ENCODE measurements at regions not wholly inside any gene's neighbourhood (a gene's known extent, or its start where the extent isn't known, plus 50 kb on each side); places are given as distances from the start of the nearest gene placed in this dataset.

DNA sequence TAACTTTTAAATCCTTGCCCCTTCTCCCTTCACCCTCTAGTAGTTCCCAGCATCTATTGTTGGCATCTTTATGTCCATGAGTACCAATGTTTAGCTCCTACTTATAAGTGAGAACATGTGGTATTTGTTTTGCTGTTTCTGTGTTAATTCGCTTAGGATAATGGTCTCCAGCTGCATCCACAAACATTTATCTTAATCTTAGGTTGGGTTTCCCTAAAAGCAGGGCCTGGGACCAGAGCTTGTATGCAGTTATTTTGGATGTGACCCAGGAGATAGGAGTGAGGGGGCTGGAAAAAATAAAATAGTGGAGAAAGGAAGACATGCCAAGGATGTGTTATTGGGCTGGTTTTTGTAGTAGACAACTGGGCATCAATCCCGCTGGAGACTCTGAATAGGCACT, 571.8 kb downstream of the CCSER2 start:
- no peak overlapping the region for H2BK5ac ChIP-seq (ENCODE audit: insufficient read length, low read length)
- H3K79me1 ChIP-seq (ENCODE audit: insufficient read depth, low read depth, low read length, poor library complexity, severe bottlenecking): no peaks in the 10 kb centered on the region
- H2BK15ac ChIP-seq (ENCODE audit: low read depth, low read length): no peak overlapping the region
- no peak overlapping the region for H2BK20ac ChIP-seq (ENCODE audit: low read depth, low read length, poor library complexity, severe bottlenecking)
- Mint-ChIP-seq H3K9me3 (no peaks in the 10 kb centered on the region), H3K36me3 (ENCODE audit: insufficient read depth in 1 of 3, low read depth in 3 of 3) (no peaks in the 10 kb centered on the region), H3K27ac (no peak overlapping the region), H3K4me1 (peaks cover 0 to 4% of the 10 kb centered on the region in 2 experiments; a peak in 1 of 4 replicates), H3K27me3 (ENCODE audit: low read depth) (no peaks in the 10 kb centered on the region), H3K4me3 (no peak overlapping the region)
- no peak overlapping the region for H3K4me2 ChIP-seq (ENCODE audit: insufficient read depth, insufficient read length, low read length)
- no peak overlapping the region for H3K14ac ChIP-seq (ENCODE audit: insufficient read depth, low read length)
- TF ChIP-seq, protein P1, sequence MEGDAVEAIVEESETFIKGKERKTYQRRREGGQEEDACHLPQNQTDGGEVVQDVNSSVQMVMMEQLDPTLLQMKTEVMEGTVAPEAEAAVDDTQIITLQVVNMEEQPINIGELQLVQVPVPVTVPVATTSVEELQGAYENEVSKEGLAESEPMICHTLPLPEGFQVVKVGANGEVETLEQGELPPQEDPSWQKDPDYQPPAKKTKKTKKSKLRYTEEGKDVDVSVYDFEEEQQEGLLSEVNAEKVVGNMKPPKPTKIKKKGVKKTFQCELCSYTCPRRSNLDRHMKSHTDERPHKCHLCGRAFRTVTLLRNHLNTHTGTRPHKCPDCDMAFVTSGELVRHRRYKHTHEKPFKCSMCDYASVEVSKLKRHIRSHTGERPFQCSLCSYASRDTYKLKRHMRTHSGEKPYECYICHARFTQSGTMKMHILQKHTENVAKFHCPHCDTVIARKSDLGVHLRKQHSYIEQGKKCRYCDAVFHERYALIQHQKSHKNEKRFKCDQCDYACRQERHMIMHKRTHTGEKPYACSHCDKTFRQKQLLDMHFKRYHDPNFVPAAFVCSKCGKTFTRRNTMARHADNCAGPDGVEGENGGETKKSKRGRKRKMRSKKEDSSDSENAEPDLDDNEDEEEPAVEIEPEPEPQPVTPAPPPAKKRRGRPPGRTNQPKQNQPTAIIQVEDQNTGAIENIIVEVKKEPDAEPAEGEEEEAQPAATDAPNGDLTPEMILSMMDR (conservative IDR thresholded peaks at IDR 0.05): no peak
- no peaks in the 10 kb centered on the region for H3K27me3 ChIP-seq (ENCODE audit: insufficient read depth, low read length)
- no peak overlapping the region for H2BK12ac ChIP-seq (ENCODE audit: insufficient read length, low read depth, low read length)
- H3K23me2 ChIP-seq (ENCODE audit: insufficient read length, low read depth, low read length, poor library complexity, severe bottlenecking): no peaks in the 10 kb centered on the region
- H4K20me1 ChIP-seq (ENCODE audit: control insufficient read depth, insufficient read depth, insufficient read length): no peaks in the 10 kb centered on the region
- H4K91ac ChIP-seq (ENCODE audit: insufficient read length, low read depth, low read length): no peak overlapping the region
- H3K79me2 ChIP-seq (ENCODE audit: insufficient read depth, low read length): no peaks in the 10 kb centered on the region
- no peak overlapping the region for H3K27ac ChIP-seq (ENCODE audit: insufficient read length, low read depth, low read length)
- no peak overlapping the region for H2AFZ ChIP-seq (ENCODE audit: low read length)
- no peak for DNase-seq
- no peaks in the 10 kb centered on the region; the same call in 1 of the 2 replicates for H3K4me1 ChIP-seq (ENCODE audit: insufficient read depth, low read length)
- H4K8ac ChIP-seq (replicated peaks; ENCODE audit: insufficient read length, low read depth, low read length): no peak overlapping the region
- H3K9me3 ChIP-seq (ENCODE audit: control insufficient read depth, low read depth, low read length): no peaks in the 10 kb centered on the region
- no peak overlapping the region for H4K5ac ChIP-seq (ENCODE audit: insufficient read length, low read depth, low read length)
- no peak overlapping the region for H3K4ac ChIP-seq (ENCODE audit: low read depth, low read length)
- H2BK120ac ChIP-seq (ENCODE audit: low read depth, low read length, poor library complexity, severe bottlenecking): no peak overlapping the region
- no CpG with 5 or more reads among the region's 2 CpGs for WGBS (ENCODE audit: extremely low coverage, insufficient read length, low lambda C conversion rate)
- H2AK5ac ChIP-seq (ENCODE audit: insufficient read length, low read length): no peak overlapping the region
- no peak overlapping the region for H3K23ac ChIP-seq (ENCODE audit: insufficient read length, low read depth, low read length)
- H3K18ac ChIP-seq (ENCODE audit: insufficient read length, low read depth, low read length): no peak overlapping the region
- no peak overlapping the region for H3T11ph ChIP-seq (ENCODE audit: low read length)
- H3K9ac ChIP-seq (ENCODE audit: extremely low read depth, insufficient read length, low read length): no peak overlapping the region
- no peak overlapping the region for H3K56ac ChIP-seq (ENCODE audit: insufficient read length, low read depth, low read length)

Data from H9 (cell line).